ENCODE measurements at regions not wholly inside any gene's neighbourhood (a gene's known extent, or its start where the extent isn't known, plus 50 kb on each side); places are given as distances from the start of the nearest gene placed in this dataset.

- TF ChIP-seq MAZ (IDR thresholded peaks at IDR 0.05; ENCODE audit: borderline replicate concordance, low read depth, low read length): peak; percentile 72; the same call in 1 of the 2 replicates
- no peak for TF ChIP-seq MAFK (IDR thresholded peaks at IDR 0.05; ENCODE audit: low read depth, low read length)
Measured at GRCh38 chr1:181152892-181153633, 64.6 kb downstream of the IER5 start (continued).

GRCh38 chr1:181153634-181153961 is 65.1 kb downstream of the IER5 start:
- dilution Hi-C loops (cut with HindIII; ENCODE audit: low sequenced_read_pairs, unreplicated experiment): no loop called here
- H3K9me1 ChIP-seq (ENCODE audit: insufficient read depth, low read length): peaks cover 5% of the 10 kb centered on the region; the same call in 1 of the 2 replicates
- in situ Hi-C loops (cut with MboI; ENCODE audit: low sequenced_read_pairs): loop anchor here (5.0 to 25.0 kb wide), 2 partner anchors 636 to 891 kb away; no protein-coding TSS in a partner anchor
- CTCF ChIA-PET: interaction anchor here (0.8 to 4.4 kb wide), 4 partner anchors 10 to 278 kb away, joined by 3 to 24 read pairs (median 4); no protein-coding TSS in a partner anchor
- no peaks in the 10 kb centered on the region for H3K27me3 ChIP-seq (ENCODE audit: control insufficient read depth, insufficient read depth, low read length)
- 0 out of 2 replicates have a peak overlapping the region, but pooled peaks have one; percentile 70 for H4K91ac ChIP-seq (ENCODE audit: insufficient read depth, low read depth, low read length)
- TF ChIP-seq FOS (IDR thresholded peaks at IDR 0.05; ENCODE audit: low read depth, low read length): no peak
- no peak for TF ChIP-seq NFE2L2 (IDR thresholded peaks at IDR 0.05; ENCODE audit: low read depth, low read length)
- TF ChIP-seq CEBPB (IDR thresholded peaks at IDR 0.05; ENCODE audit: low read depth, low read length): no peak
- no peak for TF ChIP-seq MXI1 (IDR thresholded peaks at IDR 0.05; ENCODE audit: borderline replicate concordance, low read depth, low read length)
- no peak for TF ChIP-seq SMC3 (IDR thresholded peaks at IDR 0.05; ENCODE audit: low read depth, low read length)
- no peak for TF ChIP-seq RFX5 (IDR thresholded peaks at IDR 0.05; ENCODE audit: low read depth, low read length)
- no peak for TF ChIP-seq CTCF (conservative IDR thresholded peaks at IDR 0.05; ENCODE audit: low read depth, low read length)
- TF ChIP-seq BHLHE40 (IDR thresholded peaks at IDR 0.05; ENCODE audit: low read depth, low read length): no peak
- no peak for TF ChIP-seq POLR2A (IDR thresholded peaks at IDR 0.05; ENCODE audit: low read depth, low read length)
- TF ChIP-seq RAD21 (IDR thresholded peaks at IDR 0.05; ENCODE audit: low read length): no peak
- no peak for TF ChIP-seq MAFK (IDR thresholded peaks at IDR 0.05; ENCODE audit: low read depth, low read length)
- H3K4ac ChIP-seq (ENCODE audit: low read depth, low read length): peak overlapping the region; percentile 71; the same call in 1 of the 2 replicates
- no peak overlapping the region for H2AK9ac ChIP-seq (replicated peaks; ENCODE audit: low read depth, low read length, poor library complexity)
- H3K4me1 ChIP-seq (ENCODE audit: control insufficient read depth, insufficient read depth, low read length): peaks cover 6% of the 10 kb centered on the region
- DNase-seq (no peak), ATAC-seq (ENCODE audit: low read depth) (no peak)
- H3K14ac ChIP-seq (replicated peaks; ENCODE audit: low read depth, low read length): peak overlapping the region; percentile 56
- peak overlapping the region; percentile 1; the same call in 1 of the 2 replicates for H3K18ac ChIP-seq (ENCODE audit: low read depth, low read length)
- H3K4me2 ChIP-seq (ENCODE audit: low read depth, low read length): no peak overlapping the region
- H4K20me1 ChIP-seq (ENCODE audit: insufficient read depth, low read length): no peaks in the 10 kb centered on the region
- H3K9me3 ChIP-seq (ENCODE audit: control insufficient read depth, insufficient read depth, low read length): no peaks in the 10 kb centered on the region
- no peak overlapping the region for H3K56ac ChIP-seq (ENCODE audit: extremely low read depth, insufficient read depth, low read length)
- H3K9ac ChIP-seq (ENCODE audit: low read depth, low read length): no peak overlapping the region
- WGBS, 2 experiments (ENCODE audit: extremely low coverage in 2 of 2, insufficient read length in 1 of 2): no CpG with 5 or more reads among the region's 2 CpGs
- no TSS peak for BruUV-seq (replicated peaks)
- H2BK20ac ChIP-seq (ENCODE audit: low read depth, low read length): 0 out of 2 replicates have a peak overlapping the region, but pooled peaks have one; percentile 4
- peak overlapping the region; percentile 92 for H2AFZ ChIP-seq (replicated peaks; ENCODE audit: low read length, poor library complexity)
- intact Hi-C loops (cut with micrococcal nuclease): loop anchor here (5.0 kb wide), 1 partner anchor 521 kb away; the partner anchor contains the start of gene XPR1
- H2BK5ac ChIP-seq (ENCODE audit: low read depth, low read length, poor library complexity, severe bottlenecking): peak overlapping the region; percentile 14
- H2BK120ac ChIP-seq (ENCODE audit: low read depth, low read length): peak overlapping the region; percentile 50; the same call in 1 of the 2 replicates
- no peak overlapping the region for H3K4me3 ChIP-seq (ENCODE audit: insufficient read depth, low read depth, low read length)
- H3K36me3 ChIP-seq (ENCODE audit: control insufficient read depth, insufficient read depth, low read length): no peaks in the 10 kb centered on the region
- H3K27ac ChIP-seq (ENCODE audit: insufficient read depth, low read length): no peak overlapping the region
- H4K8ac ChIP-seq (ENCODE audit: low read depth in 2 of 2, low read length in 2 of 2): peak overlapping the region; percentile 48 to 88; a peak in 2 of 4 replicates
- H3K79me1 ChIP-seq (ENCODE audit: low read depth in 1 of 2, low read length in 2 of 2): no peaks in the 10 kb centered on the region
- POLR2A ChIA-PET (ENCODE audit: unreplicated experiment): no interaction called here
- H2AK5ac ChIP-seq (ENCODE audit: low read depth, low read length): no peak overlapping the region
- H4K5ac ChIP-seq (ENCODE audit: low read depth, low read length): peak overlapping the region; percentile 14; the same call in 1 of the 2 replicates
- no peak overlapping the region for H2BK15ac ChIP-seq (ENCODE audit: low read depth, low read length)
- H3K23ac ChIP-seq (ENCODE audit: low read depth, low read length): peak overlapping the region; percentile 60; the same call in 1 of the 2 replicates

Data from IMR-90 (cell line).